Right cardiac atrium (tissue), 5 donors: ENCODE measurements at regions not wholly inside any gene's neighbourhood (a gene's known extent, or its start where the extent isn't known, plus 50 kb on each side); places are given as distances from the start of the nearest gene placed in this dataset.

Experiments
- ATAC-seq, 2 donors: fragments of 200-7000 bp; cut with Tn5 transposase; one replicate each; pipeline versions ENCODE4 v1.8.0 to v1.9.1; 2020; ENCODE audit warnings: moderate library complexity in 2 of 2, mild to moderate bottlenecking in 1 of 2
- DNase-seq, 3 donors: peaks; one replicate each; pipeline ENCODE4 v3.0.0-alpha.2; 2020
- H3K27ac ChIP-seq: one replicate; pipeline ENCODE4 v1.5.1; 2013; ENCODE audit warnings: mild to moderate bottlenecking, low read length, control low read depth, moderate library complexity
- H3K27me3 ChIP-seq: one replicate; pipeline ENCODE4 v1.6.1; 2013; ENCODE audit not compliant: control insufficient read depth, insufficient read depth
- H3K4me1 ChIP-seq: one replicate; pipeline ENCODE4 v1.6.1; 2013; ENCODE audit warnings: low read length; ENCODE audit not compliant: control insufficient read depth, insufficient read depth
- H3K4me3 ChIP-seq: one replicate; pipeline ENCODE4 v1.5.1; 2013; ENCODE audit warnings: low read length, control low read depth
- H3K9me3 ChIP-seq: one replicate; pipeline ENCODE4 v1.6.1; 2013; ENCODE audit warnings: low read length; ENCODE audit not compliant: control insufficient read depth
- WGBS: extraction: QIAGEN DNeasy Blood & Tissue Kit; methylation state at CpG from one replicate; pipeline ENCODE4 v1.1.7; 2013; 5-methylcytosine and 5-hydroxymethylcytosine counted together
- intact Hi-C, 4 donors: fragments of 100-400 bp; cut with DNase I; formaldehyde crosslinking; loops; one replicate each; pipeline versions ENCODE4 v1.11.0 to v1.14.0; 2022 to 2023
- donor health status: healthy with polysubstance abuse.
- donor health status: DM: no; HTN: yes; CAD: no.
- donor health status: DM: no; HTN: no; CAD: no.
- donor health status: DM: no; HTN: yes; CAD: no; lungs with severe emphysema.
- donor health status: DM: yes; HTN: yes; CAD: no.

DNA sequence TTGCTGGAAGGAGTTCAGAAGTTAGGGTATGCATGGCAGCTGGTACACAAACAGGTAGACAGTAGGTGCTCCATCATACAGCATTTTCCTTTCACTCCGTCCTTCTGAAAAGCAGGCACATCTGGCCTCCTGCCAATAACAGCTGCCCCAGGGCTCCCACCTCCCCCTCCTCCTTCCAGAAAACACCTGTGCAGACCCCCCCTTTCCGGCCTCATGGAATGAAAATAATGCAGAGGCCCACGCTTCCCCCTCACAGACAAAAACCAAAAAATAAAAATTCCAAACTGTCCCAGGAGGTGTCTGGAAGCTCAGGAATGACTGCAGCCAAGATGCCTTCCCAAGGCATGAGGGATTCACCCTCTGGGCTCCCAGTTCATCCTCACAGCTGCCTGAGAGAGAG, 185.5 kb downstream of the MN1 start:
- intact Hi-C loops: no loop called here
- ATAC-seq: no peak

DNA sequence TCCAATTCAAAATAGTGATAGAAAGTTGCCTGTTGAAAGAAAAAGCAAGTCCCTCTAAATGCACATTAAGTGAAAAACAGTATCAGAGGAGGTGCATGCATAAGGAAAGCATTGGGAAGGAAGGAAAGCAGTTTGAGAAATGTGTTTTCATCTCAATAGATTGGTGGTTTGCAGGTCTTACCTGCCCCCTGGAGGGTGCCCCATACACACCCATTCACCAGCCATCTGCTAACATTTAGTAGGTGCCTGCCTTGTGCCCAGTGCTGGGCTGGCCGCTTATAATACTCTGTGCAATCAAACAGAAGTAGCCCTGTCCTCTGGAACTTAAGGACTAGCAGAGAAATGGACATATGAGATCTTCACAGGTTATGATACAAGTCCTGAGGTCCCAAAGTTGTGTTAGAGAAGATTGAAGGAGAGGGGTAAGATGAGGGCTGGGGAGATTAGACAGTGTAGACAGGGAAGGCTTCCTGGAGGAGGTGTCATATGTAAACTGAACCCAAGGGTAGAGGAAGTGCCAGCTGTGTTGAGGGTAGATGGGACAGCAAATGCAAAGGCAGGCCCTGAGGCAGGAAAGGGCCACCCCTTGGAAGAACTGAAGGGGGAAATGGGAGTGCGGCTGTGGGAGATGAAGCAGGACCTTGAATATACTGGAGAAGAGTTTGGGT, 184.2 kb downstream of the MN1 start:
- Histone ChIP-seq H3K4me3 (no peak overlapping the region), H3K27me3 (no peaks in the 10 kb centered on the region), H3K9me3 (no peaks in the 10 kb centered on the region), H3K27ac (no peak overlapping the region), H3K4me1 (no peaks in the 10 kb centered on the region)
- ATAC-seq (no peak), DNase-seq (no peak)
- 46% methylated on average over 2 of the region's 2 CpGs for WGBS
- intact Hi-C loops: no loop called here

More for the DNA sequence above, 185.5 kb downstream of the MN1 start:
- Histone ChIP-seq H3K4me1 (no peaks in the 10 kb centered on the region), H3K27ac (no peak overlapping the region), H3K27me3 (no peaks in the 10 kb centered on the region), H3K9me3 (no peaks in the 10 kb centered on the region), H3K4me3 (no peak overlapping the region)
- 70% methylated on average over 3 of the region's 3 CpGs for WGBS
- DNase-seq: no peak

DNA sequence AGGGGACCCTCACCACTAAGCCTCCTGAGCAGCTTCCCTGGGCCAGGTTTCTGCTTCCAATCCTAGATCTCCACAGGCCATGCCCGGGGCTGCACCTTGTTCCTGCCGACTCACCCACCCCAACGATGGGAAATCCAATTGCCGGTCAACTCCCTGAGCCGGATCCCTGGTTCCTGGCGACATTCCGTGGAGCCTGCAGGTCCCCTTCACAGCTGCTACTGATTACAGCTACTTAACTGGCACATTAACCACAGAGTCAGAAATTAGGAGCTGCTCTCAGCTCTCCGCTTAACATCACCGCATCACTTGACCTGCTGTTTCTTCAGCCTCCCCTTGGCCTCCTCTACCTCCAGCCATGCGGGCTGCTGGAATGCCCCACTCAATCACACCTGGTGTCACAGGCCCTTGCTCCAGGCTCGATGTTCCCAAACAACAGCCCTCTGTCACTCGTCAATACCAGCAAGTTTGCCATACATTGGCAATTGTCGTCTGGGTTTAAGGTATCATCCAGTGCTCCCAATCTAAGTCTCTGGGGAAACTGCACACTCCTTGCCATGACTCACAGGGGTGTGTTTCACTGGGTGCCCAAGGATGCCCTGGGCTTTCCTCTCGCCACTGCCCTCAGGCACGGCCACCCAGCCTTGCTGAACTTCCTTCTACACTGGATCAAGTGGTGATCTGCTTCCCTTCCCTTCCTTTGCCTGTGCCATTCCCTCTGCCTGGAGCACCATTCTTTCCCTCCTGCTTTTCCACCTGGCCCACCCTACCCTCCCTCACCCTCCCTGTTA, 181.0 kb downstream of the MN1 start:
- Histone ChIP-seq H3K27ac (no peak overlapping the region), H3K9me3 (no peaks in the 10 kb centered on the region), H3K27me3 (no peaks in the 10 kb centered on the region), H3K4me1 (no peaks in the 10 kb centered on the region), H3K4me3 (no peak overlapping the region)
- intact Hi-C loops: no loop called here
- WGBS: 83% methylated on average over 15 of the region's 15 CpGs
- ATAC-seq (no peak), DNase-seq (no peak)

DNA sequence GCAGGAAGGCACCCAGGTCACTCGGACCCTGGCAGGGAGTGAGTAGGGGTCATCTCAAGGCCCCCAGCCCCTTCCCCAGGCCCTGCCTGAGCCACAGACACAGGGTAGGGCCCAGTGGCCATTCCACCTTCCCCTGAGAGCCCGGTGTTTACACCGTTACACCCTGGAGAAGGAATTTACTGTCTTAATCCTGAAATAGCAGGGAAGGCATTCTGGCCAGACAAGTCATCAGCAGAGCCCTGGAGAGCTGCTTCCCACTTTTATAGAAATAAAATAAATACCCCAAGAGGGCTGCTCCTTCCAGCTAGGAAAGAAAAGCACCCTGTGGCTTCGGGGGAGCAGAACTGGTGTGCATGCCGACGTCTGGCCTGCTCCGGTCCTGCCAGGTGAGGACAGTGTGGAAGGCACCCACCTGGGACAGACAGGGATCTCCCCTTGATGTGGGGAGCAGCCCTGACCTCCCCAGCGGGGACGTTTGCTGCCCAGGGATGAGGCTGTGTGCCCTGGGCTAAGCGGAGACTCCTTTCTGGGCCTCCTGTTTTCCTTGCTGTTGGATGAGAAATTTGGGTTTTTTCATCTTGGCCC, 180.0 kb downstream of the MN1 start:
- Histone ChIP-seq H3K27ac (no peak overlapping the region), H3K9me3 (no peaks in the 10 kb centered on the region), H3K4me1 (no peaks in the 10 kb centered on the region), H3K27me3 (no peaks in the 10 kb centered on the region), H3K4me3 (no peak overlapping the region)
- ATAC-seq (no peak), DNase-seq (no peak)
- 83% methylated on average over 10 of the region's 10 CpGs for WGBS
- intact Hi-C loops: no loop called here

DNA sequence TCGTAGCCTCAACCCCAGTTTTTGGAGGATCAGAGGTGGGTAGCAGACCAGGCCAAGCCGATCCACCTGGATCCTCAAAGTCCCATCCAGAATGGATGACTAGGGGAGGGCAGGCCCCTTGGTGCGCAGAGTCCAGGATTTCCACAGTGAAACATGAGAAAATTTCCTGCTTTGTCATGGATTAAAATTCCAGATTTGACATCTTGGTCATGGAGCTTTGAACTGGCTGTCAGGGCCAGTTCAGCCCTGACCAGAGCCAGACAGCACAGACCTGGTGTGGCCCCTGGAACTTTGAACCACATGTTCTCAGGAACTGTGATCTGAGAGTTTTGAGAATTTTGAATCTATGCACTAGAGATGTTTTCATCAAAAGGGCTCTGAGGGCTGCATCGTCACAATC, 177.5 kb downstream of the MN1 start:
- WGBS: 93% methylated on average over 4 of the region's 4 CpGs
- DNase-seq (no peak), ATAC-seq (no peak)
- intact Hi-C loops: no loop called here
- Histone ChIP-seq H3K4me3 (no peak overlapping the region), H3K27ac (no peak overlapping the region), H3K4me1 (no peaks in the 10 kb centered on the region), H3K9me3 (no peaks in the 10 kb centered on the region), H3K27me3 (no peaks in the 10 kb centered on the region)

DNA sequence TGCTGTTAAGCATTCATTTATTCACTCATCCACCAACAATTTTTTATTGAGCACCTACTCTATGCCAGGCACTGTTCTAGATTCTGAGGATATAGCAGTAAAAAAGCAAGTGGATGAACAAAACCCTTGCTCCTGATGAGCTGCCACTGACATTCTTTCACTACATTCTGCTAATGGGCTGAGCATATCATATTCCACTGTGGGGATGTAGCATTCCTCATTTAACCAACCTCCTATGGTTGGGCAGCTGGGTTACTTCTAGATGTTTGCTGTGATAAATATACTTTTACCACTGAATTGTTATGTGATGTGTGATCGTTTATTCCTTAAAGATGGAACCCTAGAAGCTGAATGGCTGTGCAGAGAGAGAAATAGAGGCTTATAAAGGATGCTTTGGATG, 176.9 kb downstream of the MN1 start:
- H3K9me3 ChIP-seq: no peaks in the 10 kb centered on the region
- no peak for DNase-seq
- intact Hi-C loops: no loop called here
- H3K27ac ChIP-seq: no peak overlapping the region
- H3K4me3 ChIP-seq: no peak overlapping the region
- no peak for ATAC-seq
- H3K27me3 ChIP-seq: no peaks in the 10 kb centered on the region
- no peaks in the 10 kb centered on the region for H3K4me1 ChIP-seq
- WGBS: 0% methylated on average over 1 of the region's 1 CpG

DNA sequence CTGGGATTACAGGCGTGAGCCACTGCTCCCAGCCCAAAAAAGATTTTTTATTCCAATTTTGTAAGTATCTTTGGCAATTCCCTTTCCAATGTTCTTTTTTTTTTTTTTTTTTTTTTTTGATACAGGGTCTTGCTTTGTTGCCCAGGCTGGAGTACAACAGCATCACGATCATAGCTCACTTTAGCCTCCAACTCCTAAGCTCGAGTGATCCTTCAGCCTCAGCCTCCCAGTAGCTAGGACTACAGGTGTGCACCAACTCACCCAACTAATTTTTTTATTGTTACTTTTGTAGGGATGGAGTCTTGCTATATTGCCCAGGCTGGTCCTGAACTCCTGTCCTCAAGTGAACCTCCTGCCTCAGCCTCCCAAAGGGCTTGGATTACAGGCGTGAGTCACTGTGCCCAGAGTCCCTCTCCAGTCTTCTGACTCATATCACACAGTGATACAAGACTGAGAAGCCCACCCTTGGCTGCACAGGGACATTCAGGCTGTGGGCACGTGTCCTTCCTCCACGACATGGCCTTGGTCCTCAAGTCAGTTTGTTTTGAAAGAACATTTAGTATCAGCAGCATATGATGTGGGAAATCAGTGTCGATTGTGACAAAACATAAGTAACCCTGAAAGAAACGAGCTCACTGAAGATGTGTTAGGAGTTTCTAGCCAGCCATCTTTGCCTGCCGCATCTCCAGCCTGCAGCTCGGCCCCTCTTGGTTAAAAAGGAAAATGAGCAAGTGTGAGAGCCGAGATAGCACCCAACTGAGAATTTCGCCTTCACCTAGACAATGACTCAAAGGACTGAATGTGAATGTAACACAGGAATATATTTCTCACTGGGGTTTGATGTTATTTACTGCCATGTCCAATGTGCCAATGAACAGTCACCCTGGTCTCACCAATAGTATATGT, 175.5 kb downstream of the MN1 start:
- ATAC-seq: no peak
- Histone ChIP-seq H3K4me3 (no peak overlapping the region), H3K27me3 (no peaks in the 10 kb centered on the region), H3K4me1 (no peaks in the 10 kb centered on the region), H3K9me3 (no peaks in the 10 kb centered on the region), H3K27ac (no peak overlapping the region)
- DNase-seq: peak in 1 of 3 donors; percentile 6
- WGBS: 79% methylated on average over 12 of the region's 12 CpGs
- intact Hi-C loops: no loop called here

DNA sequence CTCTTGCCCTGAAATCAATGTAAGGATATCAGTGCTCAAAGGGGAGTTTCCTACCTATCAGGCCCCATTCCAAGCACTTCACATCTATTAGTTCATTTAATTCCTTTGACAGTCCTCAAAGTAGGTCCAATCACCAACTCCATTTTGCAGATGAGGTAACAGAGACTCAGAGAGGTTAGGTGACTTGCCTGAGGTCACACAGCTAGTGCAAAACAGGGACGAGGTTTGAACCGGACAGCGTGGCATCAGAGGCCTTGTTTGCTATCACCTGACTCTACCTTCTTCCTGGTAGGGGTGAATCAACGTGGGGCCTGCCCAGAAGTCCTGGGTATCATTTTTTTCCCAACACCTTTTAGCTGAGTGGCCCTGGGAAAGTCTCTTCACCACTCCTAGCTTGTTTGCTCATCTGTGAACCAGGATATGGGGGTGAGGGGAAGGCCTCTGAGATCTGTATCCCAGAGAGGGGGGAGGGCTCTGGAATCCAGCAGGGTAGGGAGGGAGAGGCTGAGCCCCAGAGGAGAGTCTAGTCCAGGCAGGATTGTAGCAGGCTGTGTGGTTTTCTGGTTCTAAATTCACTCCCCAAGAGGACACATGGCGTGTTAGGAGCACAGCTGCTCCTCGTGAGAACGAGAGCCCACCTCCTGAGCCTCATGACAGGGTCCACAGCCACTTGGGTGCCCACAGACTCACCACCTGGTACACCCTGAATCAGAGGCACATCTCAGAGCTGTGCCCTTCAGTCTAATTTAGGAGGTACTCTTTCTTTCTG, 174.7 kb downstream of the MN1 start:
- intact Hi-C loops: no loop called here
- peak in 1 of 3 donors; percentile 4 for DNase-seq
- ATAC-seq: no peak
- 91% methylated on average over 7 of the region's 7 CpGs for WGBS
- H3K4me3 ChIP-seq: no peak overlapping the region
- no peak overlapping the region for H3K27ac ChIP-seq
- no peaks in the 10 kb centered on the region for H3K4me1 ChIP-seq
- no peaks in the 10 kb centered on the region for H3K27me3 ChIP-seq
- H3K9me3 ChIP-seq: no peaks in the 10 kb centered on the region

DNA sequence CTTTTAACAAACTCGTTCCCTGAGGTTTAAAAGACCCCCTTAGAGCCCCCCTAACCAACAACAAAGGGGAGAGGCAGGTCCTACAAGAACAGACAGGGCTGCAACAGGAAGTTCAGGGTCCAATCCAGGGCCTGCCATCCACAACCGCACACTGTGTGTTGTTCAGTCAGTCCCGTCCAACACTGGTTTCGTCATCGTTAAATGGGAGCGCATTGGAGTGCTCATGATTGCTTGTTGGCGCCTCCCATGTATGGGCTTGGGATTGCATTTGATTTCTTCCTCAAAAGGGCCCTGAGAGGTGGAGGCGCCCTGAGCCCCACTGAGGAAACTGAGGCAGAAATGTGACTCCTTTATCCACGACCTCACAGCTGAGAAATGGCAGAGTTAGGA, 174.1 kb downstream of the MN1 start:
- ATAC-seq: no peak
- Histone ChIP-seq H3K9me3 (no peaks in the 10 kb centered on the region), H3K4me3 (no peak overlapping the region), H3K27me3 (no peaks in the 10 kb centered on the region), H3K27ac (no peak overlapping the region), H3K4me1 (no peaks in the 10 kb centered on the region)
- intact Hi-C loops: no loop called here
- peak in 1 of 3 donors; percentile 3 for DNase-seq
- 91% methylated on average over 9 of the region's 9 CpGs for WGBS

DNA sequence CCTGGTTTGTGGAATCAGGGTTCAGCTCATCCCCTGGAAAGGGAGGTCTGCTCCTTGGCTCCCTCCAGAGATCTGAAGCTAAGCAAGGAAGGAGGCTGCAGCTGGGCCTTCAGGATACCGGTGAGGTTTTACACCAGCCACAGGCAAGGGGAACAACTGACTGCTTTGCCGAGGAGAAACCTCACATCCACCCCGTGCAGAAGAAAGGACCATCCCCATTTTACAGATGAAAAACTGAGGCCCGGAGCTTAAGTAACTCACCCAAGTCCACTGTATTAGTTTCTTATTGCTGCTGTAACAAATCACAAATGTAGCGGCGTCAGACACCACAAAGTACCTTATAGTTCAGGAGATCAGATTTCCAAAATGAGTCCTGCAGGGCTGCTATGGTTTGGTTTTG, 173.7 kb downstream of the MN1 start:
- no peaks in the 10 kb centered on the region for H3K27me3 ChIP-seq
- no peak overlapping the region for H3K27ac ChIP-seq
- intact Hi-C loops: no loop called here
- H3K4me3 ChIP-seq: no peak overlapping the region
- no peak for ATAC-seq
- DNase-seq: no peak
- 78% methylated on average over 6 of the region's 6 CpGs for WGBS
- H3K4me1 ChIP-seq: no peaks in the 10 kb centered on the region
- no peaks in the 10 kb centered on the region for H3K9me3 ChIP-seq
